ENCODE measurements at regions not wholly inside any gene's neighbourhood (a gene's known extent, or its start where the extent isn't known, plus 50 kb on each side); places are given as distances from the start of the nearest gene placed in this dataset.

- TF ChIP-seq CTCF (optimal IDR thresholded peaks at IDR 0.05 in 1 of 3, IDR thresholded peaks at IDR 0.05 in 1 of 3, conservative IDR thresholded peaks at IDR 0.05 in 1 of 3; ENCODE audit: extremely low read depth in 1 of 3, insufficient read depth in 2 of 3, low read length in 3 of 3) (peak in 1 of 3 experiments; percentile 36), EZH2 (IDR thresholded peaks at IDR 0.05; ENCODE audit: low read length) (no peak)
Observed at GRCh38 chr4:14880805-14881204, 121.5 kb upstream of the CPEB2 start.
